H54 (cell line): ENCODE measurements at regions not wholly inside any gene's neighbourhood (a gene's known extent, or its start where the extent isn't known, plus 50 kb on each side); places are given as distances from the start of the nearest gene placed in this dataset.

Experiments
- DNase-seq: peaks from one replicate; pipeline ENCODE4 v3.0.0; 2011; ENCODE audit warnings: low spot score, mixed read lengths; ENCODE audit not compliant: insufficient read length
- FAIRE-seq: peaks from 3 replicates; lab custom pipeline; 2011; peaks lifted over from hg19 to GRCh38; lab: Jason Lieb, UNC
- POLR2A ChIP-seq: IDR thresholded peaks from 2 replicates; pipeline ENCODE4 v1.6.1; 2011; ENCODE audit warnings: low read depth, mild to moderate bottlenecking, low read length

DNA sequence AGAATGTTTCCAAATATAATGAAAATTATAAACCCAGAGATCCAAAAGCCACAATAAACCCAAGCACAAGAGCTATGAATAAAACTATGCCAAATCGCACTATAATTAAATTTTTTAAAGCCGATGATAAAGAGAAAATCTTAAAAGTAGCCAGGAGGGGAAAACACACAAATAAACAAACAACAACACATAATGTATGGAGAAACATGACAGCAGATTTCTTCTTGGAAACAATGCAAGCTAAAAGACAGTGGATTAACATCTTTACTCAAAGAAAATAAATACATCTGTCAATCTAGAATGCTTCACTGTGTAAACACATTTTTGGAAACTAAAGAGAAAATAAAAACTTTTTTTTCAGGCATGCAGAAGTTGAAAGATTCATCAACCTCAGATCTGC lies 53.0 kb upstream of the SMOX start:
- no peak for FAIRE-seq

DNA sequence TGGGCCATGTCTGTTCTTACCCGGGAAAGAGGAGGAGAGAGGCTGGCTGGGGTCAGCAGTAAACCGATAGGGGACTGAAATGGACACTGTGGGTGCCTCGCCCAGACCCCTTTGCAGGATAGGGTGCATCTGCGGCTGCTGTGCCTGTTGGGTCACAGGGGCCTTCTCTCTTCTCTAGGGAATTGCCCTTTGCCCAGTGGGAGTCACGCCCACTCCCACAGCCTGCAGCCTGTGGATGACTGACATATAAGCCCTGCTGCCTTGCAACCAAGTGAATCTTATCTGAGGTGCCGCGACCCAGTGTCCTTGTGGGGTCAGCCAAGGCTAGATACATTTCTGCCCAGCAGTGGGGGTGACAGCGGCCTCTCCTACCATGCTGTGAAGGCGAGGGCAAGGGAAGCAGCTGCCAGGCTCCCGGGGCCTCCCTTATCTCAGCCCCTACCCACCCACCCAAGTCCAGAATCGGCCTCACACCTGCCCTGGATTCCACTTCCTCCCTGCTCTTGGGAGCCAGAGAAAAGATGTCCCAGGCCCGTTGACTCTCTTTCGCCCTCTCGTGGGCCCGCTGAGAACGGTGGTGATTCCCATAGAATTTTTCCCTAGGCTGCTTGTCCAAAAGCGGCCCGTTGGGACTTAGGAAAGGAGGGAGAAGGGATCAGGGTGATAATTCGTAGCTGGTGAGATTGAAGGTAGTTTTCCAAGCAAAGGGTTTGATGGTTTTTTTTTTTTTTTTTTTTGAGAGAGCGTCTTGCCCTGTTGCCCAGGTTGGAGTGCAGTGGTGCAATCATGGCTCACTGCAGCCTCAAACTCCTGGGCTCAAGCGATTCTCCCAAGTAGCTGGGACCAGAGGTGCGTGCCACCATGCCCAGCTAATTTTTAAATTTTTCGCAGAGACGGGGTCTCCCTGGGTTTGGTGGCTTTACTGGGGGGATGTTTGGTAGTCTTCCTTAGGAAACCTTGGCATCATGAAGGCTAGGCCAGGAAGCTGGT lies 56.8 kb upstream of the SMOX start:
- no peak for TF ChIP-seq POLR2A
- FAIRE-seq (no peak), DNase-seq (no peak)

More for the DNA sequence above, 53.0 kb upstream of the SMOX start:
- no peak for TF ChIP-seq POLR2A
- no peak for DNase-seq

DNA sequence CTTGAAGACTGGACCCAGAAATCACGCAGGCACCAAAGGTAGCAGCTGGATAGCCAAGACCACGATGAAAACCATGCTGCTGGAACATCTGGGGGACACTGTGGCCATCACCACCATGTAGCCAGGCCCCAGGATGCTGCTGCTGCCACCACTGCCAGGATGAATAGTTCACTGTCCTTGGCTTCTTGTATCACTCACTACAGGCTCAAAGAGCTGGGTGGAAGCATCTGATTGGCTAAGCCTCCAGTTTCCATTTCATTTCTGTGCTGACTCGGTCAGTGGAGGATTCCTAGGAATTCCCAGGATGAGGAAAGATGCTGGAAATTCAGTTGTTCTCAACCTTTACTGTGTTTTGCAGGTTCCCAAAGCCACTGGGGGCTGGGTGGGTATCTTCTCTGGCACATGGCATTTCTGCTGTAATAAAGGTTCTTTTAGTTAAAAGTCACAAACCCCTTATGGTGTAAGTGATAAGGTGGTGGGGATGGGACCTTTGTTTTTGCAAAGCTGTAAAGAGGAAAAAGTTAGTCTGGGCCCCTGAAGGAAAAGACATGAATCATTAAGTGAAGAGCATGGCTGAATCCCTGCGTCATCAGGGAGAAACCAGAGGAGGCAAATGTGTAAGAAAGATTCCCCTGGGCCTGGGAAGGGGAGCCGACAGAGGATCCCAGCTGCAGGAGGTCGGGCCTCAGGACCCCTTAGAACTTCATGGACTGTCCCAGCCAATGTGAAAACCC lies 57.7 kb upstream of the SMOX start:
- FAIRE-seq (no peak), DNase-seq (no peak)
- TF ChIP-seq POLR2A = no peak

DNA sequence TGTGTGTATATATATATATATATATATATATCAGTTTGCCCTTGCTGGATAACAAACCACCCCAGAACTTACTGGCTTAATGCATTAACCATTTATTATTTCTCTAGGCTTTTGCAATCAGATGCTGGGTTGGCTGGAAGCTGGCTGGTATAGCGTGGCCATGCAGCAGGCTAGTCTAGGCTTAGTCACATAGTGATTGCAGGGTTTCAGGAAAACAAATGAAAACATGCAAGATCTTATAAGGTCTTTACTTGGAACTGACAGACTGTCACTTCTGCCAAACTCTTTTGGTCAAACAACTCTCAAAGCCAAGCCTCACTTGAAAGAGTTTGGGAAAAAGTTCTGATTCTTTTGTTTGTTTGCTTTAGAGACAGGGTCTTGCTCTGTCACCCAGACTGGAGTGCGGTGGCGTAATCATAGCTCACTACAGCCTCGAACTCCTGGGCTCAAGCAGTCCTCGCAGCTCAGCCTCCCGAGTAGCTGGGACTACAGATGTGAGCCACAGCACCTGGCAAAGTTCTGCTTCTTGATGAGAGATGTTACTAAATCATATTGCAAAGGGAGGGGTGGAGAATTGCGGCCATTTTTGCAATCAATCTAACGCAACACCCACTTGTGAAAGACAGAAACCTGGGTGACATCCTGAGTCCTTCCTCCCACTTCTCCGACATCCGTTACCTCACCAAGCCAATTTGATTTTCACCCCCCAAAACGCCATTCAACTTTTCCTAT lies 58.7 kb upstream of the SMOX start:
- DNase-seq (no peak), FAIRE-seq (no peak)
- no peak for TF ChIP-seq POLR2A

- FAIRE-seq (no peak), DNase-seq (no peak)
- no peak for TF ChIP-seq POLR2A
Measured at GRCh38 chr20:4088766-4089165, 59.9 kb upstream of the SMOX start.

DNA sequence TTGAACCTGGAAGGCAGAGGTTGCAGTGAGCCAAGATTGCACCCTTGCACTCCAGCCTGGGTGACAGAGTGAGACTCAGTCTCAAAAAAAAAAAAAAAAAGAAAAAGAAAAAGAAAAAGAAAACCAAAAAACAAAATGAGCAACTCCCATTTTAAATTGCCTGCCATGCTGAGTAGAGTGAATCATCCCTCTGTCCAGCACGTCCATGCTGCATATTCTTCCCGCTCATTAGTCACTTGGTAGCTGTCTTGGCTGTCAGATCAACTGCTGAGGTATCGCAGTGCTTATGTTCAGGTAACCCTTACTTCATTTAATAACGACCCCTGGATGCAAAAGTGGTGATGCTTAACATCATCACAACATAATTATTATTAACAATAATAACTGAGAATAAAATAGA lies 60.7 kb upstream of the SMOX start:
- no peak for DNase-seq
- no peak for TF ChIP-seq POLR2A
- no peak for FAIRE-seq

- TF ChIP-seq POLR2A = no peak
- DNase-seq (no peak), FAIRE-seq (no peak)
Measured at GRCh38 chr20:4086771-4087687, 61.6 kb upstream of the SMOX start.

DNA sequence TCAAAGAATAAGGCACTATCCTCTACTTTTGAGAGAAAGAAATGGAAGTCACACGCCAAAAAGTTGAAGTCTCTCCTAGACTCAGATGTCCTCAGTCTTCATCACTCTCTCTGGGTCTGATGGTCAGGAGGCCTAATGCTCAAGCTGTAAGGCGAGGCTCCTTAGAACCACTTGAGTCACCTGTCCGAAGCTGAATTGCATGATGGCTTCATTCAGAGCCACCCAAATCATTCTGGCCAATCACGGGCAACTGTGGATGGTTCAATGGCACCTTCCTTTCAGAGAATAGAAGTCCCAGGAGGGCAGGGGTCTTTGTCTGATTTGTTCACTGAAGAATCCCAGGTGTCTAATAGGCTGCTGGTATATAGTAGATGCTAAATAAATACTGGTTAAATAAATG lies 63.9 kb upstream of the SMOX start:
- FAIRE-seq (no peak), DNase-seq (no peak)
- no peak for TF ChIP-seq POLR2A

DNA sequence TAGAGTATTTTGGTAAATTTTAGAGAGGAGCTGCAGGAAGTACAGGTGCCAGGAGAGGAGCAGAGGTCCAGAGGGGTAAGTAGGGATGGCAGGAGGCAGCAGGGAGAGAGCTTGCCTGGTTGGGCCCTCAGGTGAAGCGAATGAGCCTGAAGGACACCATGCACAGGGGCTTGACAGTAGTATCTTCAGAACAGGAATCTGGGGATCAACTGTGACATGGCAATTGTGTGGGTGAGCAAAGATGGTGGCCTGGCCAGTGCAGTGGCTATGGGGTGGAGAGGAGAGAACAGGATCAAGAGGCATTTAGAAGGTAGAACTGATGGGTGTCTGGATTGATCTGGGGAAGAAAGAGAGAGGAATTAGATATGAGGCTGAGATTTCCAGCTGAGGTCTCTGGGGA lies 64.5 kb upstream of the SMOX start:
- no peak for TF ChIP-seq POLR2A
- no peak for DNase-seq
- FAIRE-seq = no peak

DNA sequence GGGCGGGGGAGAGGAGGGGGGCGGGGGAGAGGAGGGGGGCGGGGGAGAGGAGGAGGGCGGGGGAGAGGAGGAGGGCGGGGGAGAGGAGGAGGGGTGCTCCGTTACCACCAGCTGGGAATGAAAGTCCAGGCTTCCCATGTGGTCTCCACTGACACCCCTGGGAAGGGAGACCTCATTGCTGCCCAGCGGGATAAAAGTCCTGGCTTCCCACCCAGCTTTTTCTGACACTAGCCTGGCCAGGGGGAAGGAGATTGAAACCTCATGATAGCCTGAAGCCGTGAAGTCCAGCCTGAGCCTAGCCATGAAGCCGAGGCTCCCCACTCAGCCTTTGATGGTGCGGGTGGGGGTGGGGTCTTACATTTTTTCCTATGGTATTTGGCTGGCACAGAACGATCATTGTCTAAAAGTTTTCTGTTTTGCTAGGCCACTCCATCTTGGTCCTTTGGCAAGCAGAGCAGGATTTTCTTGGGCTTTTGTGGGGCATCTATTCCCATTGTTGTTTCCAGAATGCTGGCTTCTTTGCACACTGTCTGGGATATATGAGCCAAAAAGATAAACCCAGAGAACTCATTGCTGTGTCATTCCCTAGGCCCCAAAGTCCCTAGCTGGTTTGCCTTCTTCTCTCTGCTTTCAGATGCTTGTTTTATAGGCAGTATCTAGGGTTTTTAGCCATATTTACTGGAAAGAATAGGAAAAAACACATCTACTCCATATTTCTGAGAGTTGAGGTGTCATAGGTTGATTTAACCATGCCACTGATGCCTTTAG lies 65.3 kb upstream of the SMOX start:
- TF ChIP-seq POLR2A = no peak
- DNase-seq = no peak
- no peak for FAIRE-seq

DNA sequence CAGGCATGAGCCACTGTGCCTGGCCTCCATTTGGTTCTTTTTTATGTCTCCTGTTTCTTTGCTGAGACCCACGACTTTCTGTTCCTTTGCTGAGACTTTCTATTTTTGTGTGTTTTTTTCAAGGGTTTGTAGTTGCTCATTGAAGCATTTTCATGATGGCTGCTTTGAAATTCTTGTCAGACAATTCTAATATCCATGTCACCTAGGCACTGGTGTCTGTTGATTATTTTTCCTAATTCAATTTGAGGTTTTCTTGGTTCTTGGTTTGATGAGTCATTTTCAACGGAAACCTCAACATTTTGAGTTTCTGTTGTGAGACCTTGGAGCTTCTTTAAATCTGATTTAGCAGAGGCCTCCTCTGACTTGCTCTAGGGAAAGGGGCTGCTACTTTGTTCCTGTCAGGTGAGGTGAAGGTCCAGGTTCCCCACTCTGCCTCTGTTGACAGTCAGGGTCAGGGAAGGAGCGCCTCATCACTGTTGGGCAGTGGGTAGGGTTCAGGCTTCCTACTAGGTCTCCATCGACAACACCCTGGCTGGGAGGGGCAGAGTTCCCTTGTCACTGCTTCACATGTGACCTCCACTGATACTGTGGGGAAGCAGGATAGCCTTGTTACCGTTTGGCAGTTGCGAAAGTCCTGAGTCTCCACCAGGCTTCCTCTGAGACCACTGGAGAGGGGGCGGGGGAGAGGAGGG lies 66.1 kb upstream of the SMOX start:
- no peak for TF ChIP-seq POLR2A
- DNase-seq (no peak), FAIRE-seq (no peak)

- FAIRE-seq (no peak), DNase-seq (no peak)
- no peak for TF ChIP-seq POLR2A
Measured at GRCh38 chr20:4081421-4081820, 66.1 kb upstream of the RNF24 start.
